ENCODE measurements at regions not wholly inside any gene's neighbourhood (a gene's known extent, or its start where the extent isn't known, plus 50 kb on each side); places are given as distances from the start of the nearest gene placed in this dataset.

DNA sequence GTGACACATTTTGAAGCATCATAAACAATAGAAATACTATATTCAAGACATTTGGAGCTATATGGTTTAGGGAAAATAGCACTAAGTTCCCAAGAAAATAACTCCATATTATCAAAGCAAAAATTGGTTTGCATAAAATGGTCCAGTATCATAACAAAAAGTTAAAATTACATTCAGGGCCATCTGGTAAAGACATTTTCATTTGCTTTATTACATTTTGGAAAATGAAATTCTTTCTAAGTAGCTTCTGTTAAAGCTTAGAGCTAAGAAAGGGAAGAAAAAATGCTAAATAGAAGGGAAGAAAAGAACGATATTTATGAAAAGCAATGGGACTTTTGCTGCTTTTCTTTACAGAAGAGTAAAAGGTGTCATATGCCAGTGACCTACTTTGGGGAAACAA is 155.4 kb upstream of the GOT2 start:
- FAIRE-seq (no peak), DNase-seq (ENCODE audit: extremely low read depth in 1 of 4, low spot score in 3 of 4) (no peak), ATAC-seq (no peak)
- no peak overlapping the region for H3K4me3 ChIP-seq
- H3K79me2 ChIP-seq (ENCODE audit: control insufficient read depth, insufficient read depth, low read length), result no peaks in the 10 kb centered on the region
- H3K4me2 ChIP-seq (ENCODE audit: insufficient read depth, low read length), result no peak overlapping the region
- BruUV-seq (replicated peaks), result no TSS peak
- H3K9me3 ChIP-seq (replicated peaks; ENCODE audit: control insufficient read depth, insufficient read depth, low read depth, low read length), result no peaks in the 10 kb centered on the region
- ChIA-PET POLR2A (no interaction called here), CTCF (ENCODE audit: low intra/inter-chr PET ratio) (no interaction called here)
- no peak overlapping the region for H3K27ac ChIP-seq (ENCODE audit: extremely low read depth, low read depth, low read length)
- H3K9me1 ChIP-seq (ENCODE audit: control insufficient read depth, insufficient read depth, low read length), result no peaks in the 10 kb centered on the region
- no peaks in the 10 kb centered on the region for H3K27me3 ChIP-seq (ENCODE audit: control insufficient read depth in 2 of 2, insufficient read depth in 2 of 2, low read length in 2 of 2)
- in situ Hi-C loops (cut with MboI) (no loop called here), intact Hi-C loops (cut with micrococcal nuclease) (no loop called here)
- no peaks in the 10 kb centered on the region for H4K20me1 ChIP-seq (replicated peaks; ENCODE audit: control insufficient read depth, insufficient read depth, low read length)
- WGBS (ENCODE audit: insufficient coverage, low coverage, missing lambda C conversion rate), result 0% methylated on average over 1 of the region's 1 CpG
- H3K36me3 ChIP-seq (ENCODE audit: control insufficient read depth, insufficient read depth, low read length), result no peaks in the 10 kb centered on the region
- TF ChIP-seq SPI1 (IDR thresholded peaks at IDR 0.05; ENCODE audit: borderline replicate concordance, low read depth, low read length), result no peak
- TF ChIP-seq RBM22 (IDR thresholded peaks at IDR 0.05; ENCODE audit: low read depth, low read length, poor library complexity, severe bottlenecking), result no peak
- no peak for TF ChIP-seq NFATC3 (IDR thresholded peaks at IDR 0.05)
- no peak for TF ChIP-seq LEF1 (IDR thresholded peaks at IDR 0.05)
- no peak for TF ChIP-seq RBM17 (IDR thresholded peaks at IDR 0.05; ENCODE audit: borderline replicate concordance, low read depth, low read length)
- TF ChIP-seq PHF8 (IDR thresholded peaks at IDR 0.05; ENCODE audit: borderline replicate concordance, low read length), result no peak
- TF ChIP-seq, protein P1, sequence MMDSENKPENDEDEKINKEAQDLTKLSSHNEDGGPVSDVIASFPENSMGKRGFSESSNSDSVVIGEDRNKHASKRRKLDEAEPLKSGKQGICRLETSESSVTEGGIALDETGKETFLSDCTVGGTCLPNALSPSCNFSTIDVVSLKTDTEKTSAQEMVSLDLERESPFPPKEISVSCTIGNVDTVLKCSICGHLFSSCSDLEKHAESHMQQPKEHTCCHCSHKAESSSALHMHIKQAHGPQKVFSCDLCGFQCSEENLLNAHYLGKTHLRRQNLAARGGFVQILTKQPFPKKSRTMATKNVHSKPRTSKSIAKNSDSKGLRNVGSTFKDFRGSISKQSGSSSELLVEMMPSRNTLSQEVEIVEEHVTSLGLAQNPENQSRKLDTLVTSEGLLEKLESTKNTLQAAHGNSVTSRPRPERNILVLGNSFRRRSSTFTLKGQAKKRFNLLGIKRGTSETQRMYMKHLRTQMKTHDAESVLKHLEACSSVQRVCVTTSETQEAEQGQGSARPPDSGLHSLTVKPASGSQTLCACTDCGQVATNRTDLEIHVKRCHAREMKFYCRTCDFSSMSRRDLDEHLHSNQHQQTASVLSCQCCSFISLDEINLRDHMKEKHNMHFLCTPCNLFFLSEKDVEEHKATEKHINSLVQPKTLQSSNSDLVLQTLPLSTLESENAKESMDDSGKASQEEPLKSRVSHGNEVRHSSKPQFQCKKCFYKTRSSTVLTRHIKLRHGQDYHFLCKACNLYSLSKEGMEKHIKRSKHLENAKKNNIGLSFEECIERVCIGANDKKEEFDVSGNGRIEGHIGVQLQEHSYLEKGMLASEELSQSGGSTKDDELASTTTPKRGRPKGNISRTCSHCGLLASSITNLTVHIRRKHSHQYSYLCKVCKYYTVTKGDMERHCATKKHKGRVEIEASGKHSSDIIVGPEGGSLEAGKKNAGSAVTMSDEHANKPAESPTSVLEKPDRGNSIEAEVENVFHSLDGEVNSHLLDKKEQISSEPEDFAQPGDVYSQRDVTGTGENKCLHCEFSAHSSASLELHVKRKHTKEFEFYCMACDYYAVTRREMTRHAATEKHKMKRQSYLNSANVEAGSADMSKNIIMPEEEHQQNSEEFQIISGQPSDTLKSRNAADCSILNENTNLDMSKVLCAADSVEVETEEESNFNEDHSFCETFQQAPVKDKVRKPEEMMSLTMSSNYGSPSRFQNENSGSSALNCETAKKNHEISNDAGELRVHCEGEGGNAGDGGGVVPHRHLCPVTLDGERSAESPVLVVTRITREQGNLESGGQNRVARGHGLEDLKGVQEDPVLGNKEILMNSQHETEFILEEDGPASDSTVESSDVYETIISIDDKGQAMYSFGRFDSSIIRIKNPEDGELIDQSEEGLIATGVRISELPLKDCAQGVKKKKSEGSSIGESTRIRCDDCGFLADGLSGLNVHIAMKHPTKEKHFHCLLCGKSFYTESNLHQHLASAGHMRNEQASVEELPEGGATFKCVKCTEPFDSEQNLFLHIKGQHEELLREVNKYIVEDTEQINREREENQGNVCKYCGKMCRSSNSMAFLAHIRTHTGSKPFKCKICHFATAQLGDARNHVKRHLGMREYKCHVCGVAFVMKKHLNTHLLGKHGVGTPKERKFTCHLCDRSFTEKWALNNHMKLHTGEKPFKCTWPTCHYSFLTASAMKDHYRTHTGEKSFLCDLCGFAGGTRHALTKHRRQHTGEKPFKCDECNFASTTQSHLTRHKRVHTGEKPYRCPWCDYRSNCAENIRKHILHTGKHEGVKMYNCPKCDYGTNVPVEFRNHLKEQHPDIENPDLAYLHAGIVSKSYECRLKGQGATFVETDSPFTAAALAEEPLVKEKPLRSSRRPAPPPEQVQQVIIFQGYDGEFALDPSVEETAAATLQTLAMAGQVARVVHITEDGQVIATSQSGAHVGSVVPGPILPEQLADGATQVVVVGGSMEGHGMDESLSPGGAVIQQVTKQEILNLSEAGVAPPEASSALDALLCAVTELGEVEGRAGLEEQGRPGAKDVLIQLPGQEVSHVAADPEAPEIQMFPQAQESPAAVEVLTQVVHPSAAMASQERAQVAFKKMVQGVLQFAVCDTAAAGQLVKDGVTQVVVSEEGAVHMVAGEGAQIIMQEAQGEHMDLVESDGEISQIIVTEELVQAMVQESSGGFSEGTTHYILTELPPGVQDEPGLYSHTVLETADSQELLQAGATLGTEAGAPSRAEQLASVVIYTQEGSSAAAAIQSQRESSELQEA (IDR thresholded peaks at IDR 0.05; ENCODE audit: low read depth), result no peak
- no peak for TF ChIP-seq LCOR (CRISPR knock-in tag; IDR thresholded peaks at IDR 0.05)
- no peak for TF ChIP-seq ZKSCAN8 (CRISPR knock-in tag; IDR thresholded peaks at IDR 0.05)
- TF ChIP-seq NRF1 (conservative IDR thresholded peaks at IDR 0.05 in 1 of 2, IDR thresholded peaks at IDR 0.05 in 1 of 2), result no peak
- TF ChIP-seq, protein P2, sequence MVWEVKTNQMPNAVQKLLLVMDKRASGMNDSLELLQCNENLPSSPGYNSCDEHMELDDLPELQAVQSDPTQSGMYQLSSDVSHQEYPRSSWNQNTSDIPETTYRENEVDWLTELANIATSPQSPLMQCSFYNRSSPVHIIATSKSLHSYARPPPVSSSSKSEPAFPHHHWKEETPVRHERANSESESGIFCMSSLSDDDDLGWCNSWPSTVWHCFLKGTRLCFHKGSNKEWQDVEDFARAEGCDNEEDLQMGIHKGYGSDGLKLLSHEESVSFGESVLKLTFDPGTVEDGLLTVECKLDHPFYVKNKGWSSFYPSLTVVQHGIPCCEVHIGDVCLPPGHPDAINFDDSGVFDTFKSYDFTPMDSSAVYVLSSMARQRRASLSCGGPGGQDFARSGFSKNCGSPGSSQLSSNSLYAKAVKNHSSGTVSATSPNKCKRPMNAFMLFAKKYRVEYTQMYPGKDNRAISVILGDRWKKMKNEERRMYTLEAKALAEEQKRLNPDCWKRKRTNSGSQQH (CRISPR knock-in tag; IDR thresholded peaks at IDR 0.05), result no peak
- H2AFZ ChIP-seq (ENCODE audit: low read depth, low read length), result no peak overlapping the region
- H3K9ac ChIP-seq (ENCODE audit: insufficient read depth in 1 of 2, low read depth in 2 of 2, low read length in 2 of 2), result no peak overlapping the region
- no peaks in the 10 kb centered on the region for H3K4me1 ChIP-seq (replicated peaks in 1 of 2; ENCODE audit: control insufficient read depth in 2 of 2, insufficient read depth in 2 of 2, low read length in 2 of 2)
